MM.1S (cell line): ENCODE measurements at regions not wholly inside any gene's neighbourhood (a gene's known extent, or its start where the extent isn't known, plus 50 kb on each side); places are given as distances from the start of the nearest gene placed in this dataset.

Experiments
- DNase-seq: peaks from one replicate; pipeline ENCODE4 v3.0.0-alpha.2; 2015
- H2AFZ ChIP-seq: fragments of 300-600 bp; sonication (generic); 2 replicates; pipeline ENCODE4 v1.6.0; 2016; ENCODE audit warnings: antibody characterized with exemption, low read length
- H3F3A ChIP-seq: fragments of 300-600 bp; sonication (generic); 2 replicates; pipeline ENCODE4 v1.6.1; 2016; ENCODE audit warnings: mild to moderate bottlenecking, antibody characterized with exemption, low read length, moderate library complexity, mixed read lengths; ENCODE audit not compliant: insufficient read depth
- H3K27ac ChIP-seq: fragments of 300-600 bp; sonication (generic); 2 replicates; pipeline ENCODE4 v1.5.1; 2016; ENCODE audit warnings: mild to moderate bottlenecking, low read length
- H3K27me3 ChIP-seq: fragments of 300-600 bp; sonication (generic); replicated peaks from 2 replicates; pipeline ENCODE4 v1.6.0; 2016; ENCODE audit warnings: low read length; ENCODE audit not compliant: insufficient read depth
- H3K36me3 ChIP-seq: fragments of 300-600 bp; sonication (generic); replicated peaks from 2 replicates; pipeline ENCODE4 v1.6.1; 2016; ENCODE audit warnings: mild to moderate bottlenecking, low read length, mixed read lengths; ENCODE audit not compliant: insufficient read depth
- H3K4me1 ChIP-seq: fragments of 300-600 bp; sonication (generic); 2 replicates; pipeline ENCODE4 v1.6.1; 2016; ENCODE audit warnings: low read length, mixed read lengths
- H3K4me2 ChIP-seq: fragments of 300-600 bp; sonication (generic); 2 replicates; pipeline ENCODE4 v1.6.0; 2016; ENCODE audit warnings: low read depth, low read length
- H3K4me3 ChIP-seq: fragments of 300-600 bp; sonication (generic); 2 replicates; pipeline ENCODE4 v1.5.1; 2016; ENCODE audit warnings: low read length, mixed read lengths
- H3K79me2 ChIP-seq: fragments of 300-600 bp; sonication (generic); 2 replicates; pipeline ENCODE4 v1.6.1; 2016; ENCODE audit warnings: mixed run types, low read length, mixed read lengths
- H3K9ac ChIP-seq: fragments of 300-600 bp; sonication (generic); 2 replicates; pipeline ENCODE4 v1.6.1; 2016; ENCODE audit warnings: low read length, mixed read lengths
- H3K9me2 ChIP-seq: fragments of 300-600 bp; sonication (generic); replicated peaks from 2 replicates; pipeline ENCODE4 v1.6.1; 2016; ENCODE audit warnings: mild to moderate bottlenecking, low read length, mixed read lengths; ENCODE audit not compliant: insufficient read depth
- H3K9me3 ChIP-seq: fragments of 300-600 bp; sonication (generic); replicated peaks from 2 replicates; pipeline ENCODE4 v1.6.1; 2016; ENCODE audit warnings: mild to moderate bottlenecking, low read length, mixed read lengths; ENCODE audit not compliant: insufficient read depth
- H4K20me1 ChIP-seq: fragments of 300-600 bp; sonication (generic); 2 replicates; pipeline ENCODE4 v1.6.1; 2016; ENCODE audit warnings: mild to moderate bottlenecking, low read length, moderate library complexity, mixed read lengths; ENCODE audit not compliant: insufficient read depth
- EZH2 ChIP-seq: fragments of 300-600 bp; sonication (generic); optimal IDR thresholded peaks from 2 replicates; pipeline ENCODE3; 2017; ENCODE audit warnings: low read depth, mild to moderate bottlenecking, antibody characterized with exemption, low read length, mixed read lengths
- EZH2phosphoT487 ChIP-seq: fragments of 300-600 bp; sonication (generic); IDR thresholded peaks from 2 replicates; pipeline ENCODE4 v1.6.1; 2018; ENCODE audit warnings: antibody characterized with exemption, low read length
- TF ChIP-seq, protein P1 (sequence below): fragments of 300-600 bp; sonication (generic); IDR thresholded peaks from 2 replicates; pipeline ENCODE4 v1.5.1; 2016; ENCODE audit warnings: antibody characterized with exemption, low read length, mixed read lengths

DNA sequence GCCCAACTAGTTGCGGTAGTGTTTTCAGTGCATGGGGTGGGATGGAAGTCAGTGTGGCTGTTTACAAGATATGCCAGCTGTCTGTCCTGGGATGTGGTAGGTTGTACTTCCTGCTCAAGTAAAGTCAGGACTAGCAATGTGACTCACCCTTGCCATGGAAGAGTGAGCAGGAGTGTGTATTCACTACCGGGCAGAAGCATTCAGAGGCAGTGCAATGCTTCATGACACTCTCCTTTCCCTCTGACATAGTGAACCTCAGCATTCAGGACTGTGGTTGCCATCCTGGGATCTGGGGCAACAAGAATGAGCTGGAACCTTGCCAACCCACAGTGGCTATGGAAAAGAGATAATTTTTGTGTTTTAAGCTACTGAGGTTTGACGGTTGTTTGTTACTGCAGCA is 68.9 kb downstream of the BOD1 start:
- Histone ChIP-seq H3K4me1 (no peaks in the 10 kb centered on the region), H3K4me2 (no peak overlapping the region), H3K9ac (no peak overlapping the region), H3K9me3 (no peaks in the 10 kb centered on the region), H3F3A (no peaks in the 10 kb centered on the region), H3K27ac (no peak overlapping the region), H3K36me3 (no peaks in the 10 kb centered on the region), H3K79me2 (no peaks in the 10 kb centered on the region), H2AFZ (no peak overlapping the region), H3K27me3 (no peaks in the 10 kb centered on the region), H4K20me1 (no peaks in the 10 kb centered on the region), H3K9me2 (no peaks in the 10 kb centered on the region), H3K4me3 (no peak overlapping the region)
- TF ChIP-seq EZH2 (no peak), EZH2phosphoT487 (no peak)
- TF ChIP-seq, protein P1, sequence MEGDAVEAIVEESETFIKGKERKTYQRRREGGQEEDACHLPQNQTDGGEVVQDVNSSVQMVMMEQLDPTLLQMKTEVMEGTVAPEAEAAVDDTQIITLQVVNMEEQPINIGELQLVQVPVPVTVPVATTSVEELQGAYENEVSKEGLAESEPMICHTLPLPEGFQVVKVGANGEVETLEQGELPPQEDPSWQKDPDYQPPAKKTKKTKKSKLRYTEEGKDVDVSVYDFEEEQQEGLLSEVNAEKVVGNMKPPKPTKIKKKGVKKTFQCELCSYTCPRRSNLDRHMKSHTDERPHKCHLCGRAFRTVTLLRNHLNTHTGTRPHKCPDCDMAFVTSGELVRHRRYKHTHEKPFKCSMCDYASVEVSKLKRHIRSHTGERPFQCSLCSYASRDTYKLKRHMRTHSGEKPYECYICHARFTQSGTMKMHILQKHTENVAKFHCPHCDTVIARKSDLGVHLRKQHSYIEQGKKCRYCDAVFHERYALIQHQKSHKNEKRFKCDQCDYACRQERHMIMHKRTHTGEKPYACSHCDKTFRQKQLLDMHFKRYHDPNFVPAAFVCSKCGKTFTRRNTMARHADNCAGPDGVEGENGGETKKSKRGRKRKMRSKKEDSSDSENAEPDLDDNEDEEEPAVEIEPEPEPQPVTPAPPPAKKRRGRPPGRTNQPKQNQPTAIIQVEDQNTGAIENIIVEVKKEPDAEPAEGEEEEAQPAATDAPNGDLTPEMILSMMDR, result no peak
- DNase-seq, result no peak

DNA sequence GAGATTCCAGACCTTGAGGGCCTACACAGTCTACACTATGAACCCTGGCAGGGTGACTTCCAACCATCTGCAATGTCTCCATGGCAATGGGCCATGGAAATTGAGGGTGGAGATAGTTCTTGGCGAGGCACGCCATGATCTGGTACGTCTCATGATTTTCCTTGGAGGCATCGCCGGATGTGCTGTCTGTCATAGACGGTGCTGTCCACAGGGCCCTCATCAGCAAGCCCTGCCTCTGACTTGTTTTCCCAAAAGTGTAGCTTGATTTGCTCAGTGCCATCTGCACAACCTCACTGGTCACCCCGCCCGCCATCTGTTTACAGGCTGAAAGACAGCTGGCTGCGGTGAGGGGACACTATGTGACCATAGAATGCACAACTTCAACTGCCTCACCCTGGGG is 73.5 kb downstream of the BOD1 start:
- no peaks in the 10 kb centered on the region for H3K9me2 ChIP-seq
- no peak overlapping the region for H2AFZ ChIP-seq
- no peaks in the 10 kb centered on the region for H3K9me3 ChIP-seq
- no peak overlapping the region for H3K9ac ChIP-seq
- H4K20me1 ChIP-seq, result no peaks in the 10 kb centered on the region
- DNase-seq, result no peak
- no peak overlapping the region for H3K27ac ChIP-seq
- H3K4me1 ChIP-seq, result peaks cover 10% of the 10 kb centered on the region
- no peaks in the 10 kb centered on the region for H3K27me3 ChIP-seq
- no peak overlapping the region for H3K4me3 ChIP-seq
- no peaks in the 10 kb centered on the region for H3K36me3 ChIP-seq
- H3K4me2 ChIP-seq, result no peak overlapping the region
- H3K79me2 ChIP-seq, result no peaks in the 10 kb centered on the region
- H3F3A ChIP-seq, result no peaks in the 10 kb centered on the region
- TF ChIP-seq EZH2, result no peak
- TF ChIP-seq, protein P1, result no peak
- TF ChIP-seq EZH2phosphoT487, result no peak

DNA sequence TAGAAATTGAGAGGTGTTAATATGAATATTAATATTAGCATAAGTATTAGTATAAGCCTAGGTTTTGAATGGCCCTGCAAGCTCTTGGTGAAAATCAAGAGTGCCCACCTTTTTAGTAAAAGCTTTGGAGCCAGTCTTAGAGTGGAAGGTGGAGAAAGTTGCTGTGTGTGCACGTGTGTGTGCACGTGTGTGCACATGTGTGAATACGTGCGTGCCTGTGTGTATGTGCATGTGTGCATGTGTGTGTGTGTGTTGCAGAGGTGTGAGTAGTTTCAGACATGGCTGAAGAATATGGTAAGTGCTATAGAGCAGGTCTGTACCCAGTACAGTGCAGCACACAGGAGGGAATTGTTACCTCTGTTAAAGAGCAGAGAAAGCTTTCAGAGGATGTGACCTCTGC is 74.3 kb downstream of the BOD1 start:
- Histone ChIP-seq H3K4me1 (peaks cover 14% of the 10 kb centered on the region), H3K79me2 (no peaks in the 10 kb centered on the region), H3K36me3 (no peaks in the 10 kb centered on the region), H3F3A (no peaks in the 10 kb centered on the region), H4K20me1 (no peaks in the 10 kb centered on the region), H2AFZ (no peak overlapping the region), H3K9me3 (no peaks in the 10 kb centered on the region), H3K27me3 (no peaks in the 10 kb centered on the region), H3K9me2 (no peaks in the 10 kb centered on the region), H3K27ac (no peak overlapping the region), H3K4me3 (no peak overlapping the region), H3K4me2 (no peak overlapping the region), H3K9ac (no peak overlapping the region)
- no peak for DNase-seq
- TF ChIP-seq EZH2, result no peak
- TF ChIP-seq, protein P1, result no peak
- no peak for TF ChIP-seq EZH2phosphoT487
